GM18858 (cell line): ENCODE measurements at regions not wholly inside any gene's neighbourhood (a gene's known extent, or its start where the extent isn't known, plus 50 kb on each side); places are given as distances from the start of the nearest gene placed in this dataset.

Source experiments
- ATAC-seq: cut with Tn5 transposase; IDR thresholded peaks from one replicate; pipeline ENCODE4 v1.9.1; 2021; ENCODE audit not compliant: unreplicated experiment

GRCh38 chr18:8942909-8943545, 159.5 kb upstream of the NDUFV2 start:
- ATAC-seq = no peak

GRCh38 chr18:8943900-8944870, 158.3 kb upstream of the NDUFV2 start:
- no peak for ATAC-seq

GRCh38 chr18:8944871-8945245, 157.6 kb upstream of the NDUFV2 start:
- ATAC-seq = no peak

GRCh38 chr18:8945514-8945913, 157.0 kb upstream of the NDUFV2 start:
- no peak for ATAC-seq

- ATAC-seq = no peak
These were observed 156.2 kb upstream of the NDUFV2 start for GRCh38 chr18:8946066-8946838.

- ATAC-seq = no peak
These were observed 154.9 kb upstream of the NDUFV2 start for GRCh38 chr18:8947566-8947965.

- ATAC-seq = no peak
These were observed 154.5 kb upstream of the NDUFV2 start for GRCh38 chr18:8948011-8948410.

GRCh38 chr18:8948471-8949149, 153.9 kb upstream of the NDUFV2 start:
- no peak for ATAC-seq

GRCh38 chr18:8949206-8949605, 153.3 kb upstream of the NDUFV2 start:
- no peak for ATAC-seq

- ATAC-seq = peak; percentile 66
These were observed 151.0 kb upstream of the NDUFV2 start for GRCh38 chr18:8951491-8951890.

GRCh38 chr18:8952174-8952573, 150.3 kb upstream of the NDUFV2 start:
- ATAC-seq = no peak

- no peak for ATAC-seq
These were observed 149.4 kb upstream of the NDUFV2 start for GRCh38 chr18:8952769-8953760.

GRCh38 chr18:8957731-8958130, 144.8 kb upstream of the NDUFV2 start:
- no peak for ATAC-seq

- ATAC-seq = no peak
These were observed 143.8 kb upstream of the NDUFV2 start for GRCh38 chr18:8958660-8959059.

GRCh38 chr18:8959551-8960135, 142.9 kb upstream of the NDUFV2 start:
- ATAC-seq = no peak

GRCh38 chr18:8960740-8961657, 141.5 kb upstream of the NDUFV2 start:
- no peak for ATAC-seq

- no peak for ATAC-seq
These were observed 140.2 kb upstream of the NDUFV2 start for GRCh38 chr18:8962192-8962779.
